RWPE2 (cell line): ENCODE measurements at regions not wholly inside any gene's neighbourhood (a gene's known extent, or its start where the extent isn't known, plus 50 kb on each side); places are given as distances from the start of the nearest gene placed in this dataset.

Source experiments
- ATAC-seq: fragments of 200-7000 bp; cut with Tn5 transposase; 3 replicates; pipeline ENCODE4 v1.9.1; 2021; ENCODE audit warnings: low read depth
- DNase-seq: peaks from one replicate; pipeline ENCODE4 v3.0.0-alpha.2; 2020; ENCODE audit warnings: low spot score
- H3K27ac ChIP-seq: fragments of 450-650 bp; 2 replicates; pipeline ENCODE4 v1.5.1; 2017; ENCODE audit warnings: mild to moderate bottlenecking; ENCODE audit not compliant: poor library complexity, severe bottlenecking
- H3K27me3 ChIP-seq: fragments of 250-450 bp; sonication (Bioruptor Pico); 2 replicates; pipeline ENCODE4 v1.5.1; 2021; ENCODE audit warnings: mild to moderate bottlenecking, moderate library complexity; ENCODE audit not compliant: insufficient read depth, poor library complexity, severe bottlenecking
- H3K36me3 ChIP-seq: fragments of 250-450 bp; sonication (Bioruptor Pico); 2 replicates; pipeline ENCODE4 v1.5.1; 2020; ENCODE audit warnings: low read depth, mild to moderate bottlenecking, moderate library complexity
- H3K4me1 ChIP-seq: fragments of 250-450 bp; sonication (Bioruptor Pico); 2 replicates; pipeline ENCODE4 v1.5.1; 2021; ENCODE audit warnings: mild to moderate bottlenecking, moderate library complexity; ENCODE audit not compliant: insufficient read depth, poor library complexity, severe bottlenecking
- H3K4me3 ChIP-seq: fragments of 250-450 bp; sonication (Bioruptor Pico); 2 replicates; pipeline ENCODE4 v1.5.1; 2021; ENCODE audit warnings: mild to moderate bottlenecking, moderate library complexity; ENCODE audit not compliant: severe bottlenecking
- H3K9me3 ChIP-seq: fragments of 250-450 bp; sonication (Bioruptor Pico); 2 replicates; pipeline ENCODE4 v1.5.1; 2021; ENCODE audit warnings: mild to moderate bottlenecking, moderate library complexity; ENCODE audit not compliant: severe bottlenecking
- TF ChIP-seq, protein P1 (sequence below): fragments of 450-650 bp; IDR thresholded peaks from one replicate; pipeline ENCODE4 v1.5.1; 2017; ENCODE audit warnings: mild to moderate bottlenecking, moderate library complexity; ENCODE audit not compliant: poor library complexity, severe bottlenecking

- no peak overlapping the region for H3K27ac ChIP-seq
- H3K4me3 ChIP-seq: no peak overlapping the region
- no peaks in the 10 kb centered on the region for H3K27me3 ChIP-seq
- TF ChIP-seq, protein P1, sequence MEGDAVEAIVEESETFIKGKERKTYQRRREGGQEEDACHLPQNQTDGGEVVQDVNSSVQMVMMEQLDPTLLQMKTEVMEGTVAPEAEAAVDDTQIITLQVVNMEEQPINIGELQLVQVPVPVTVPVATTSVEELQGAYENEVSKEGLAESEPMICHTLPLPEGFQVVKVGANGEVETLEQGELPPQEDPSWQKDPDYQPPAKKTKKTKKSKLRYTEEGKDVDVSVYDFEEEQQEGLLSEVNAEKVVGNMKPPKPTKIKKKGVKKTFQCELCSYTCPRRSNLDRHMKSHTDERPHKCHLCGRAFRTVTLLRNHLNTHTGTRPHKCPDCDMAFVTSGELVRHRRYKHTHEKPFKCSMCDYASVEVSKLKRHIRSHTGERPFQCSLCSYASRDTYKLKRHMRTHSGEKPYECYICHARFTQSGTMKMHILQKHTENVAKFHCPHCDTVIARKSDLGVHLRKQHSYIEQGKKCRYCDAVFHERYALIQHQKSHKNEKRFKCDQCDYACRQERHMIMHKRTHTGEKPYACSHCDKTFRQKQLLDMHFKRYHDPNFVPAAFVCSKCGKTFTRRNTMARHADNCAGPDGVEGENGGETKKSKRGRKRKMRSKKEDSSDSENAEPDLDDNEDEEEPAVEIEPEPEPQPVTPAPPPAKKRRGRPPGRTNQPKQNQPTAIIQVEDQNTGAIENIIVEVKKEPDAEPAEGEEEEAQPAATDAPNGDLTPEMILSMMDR: no peak
- H3K4me1 ChIP-seq: no peaks in the 10 kb centered on the region
- no peaks in the 10 kb centered on the region for H3K9me3 ChIP-seq
- DNase-seq (no peak), ATAC-seq (no peak)
- H3K36me3 ChIP-seq: no peaks in the 10 kb centered on the region
Measured at GRCh38 chr1:106249810-106250209, 806.7 kb upstream of the PRMT6 start.

DNA sequence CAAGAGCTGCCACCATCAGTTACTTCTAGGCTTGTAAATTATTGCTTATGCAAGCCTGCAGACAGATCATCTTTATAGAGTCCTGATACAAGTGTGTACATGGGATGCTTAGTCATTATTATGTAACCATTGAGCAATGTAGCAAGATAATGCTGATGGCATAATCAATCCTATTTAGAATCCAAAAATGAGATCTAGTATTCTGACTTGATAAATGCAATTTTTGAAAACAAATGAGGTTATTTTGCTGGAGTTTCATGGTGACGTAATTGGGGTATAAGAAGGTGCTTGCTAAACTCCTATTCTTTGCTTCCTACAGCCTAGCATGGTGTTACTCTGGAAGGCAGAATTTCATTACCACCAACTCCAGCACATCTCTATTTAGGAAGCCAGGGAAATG is 801.7 kb upstream of the PRMT6 start:
- no peaks in the 10 kb centered on the region for H3K4me1 ChIP-seq
- no peak for DNase-seq
- H3K4me3 ChIP-seq: no peak overlapping the region
- ATAC-seq: peak; percentile 55; the same call in 2 of the 3 replicates
- no peak overlapping the region for H3K27ac ChIP-seq
- no peaks in the 10 kb centered on the region for H3K9me3 ChIP-seq
- TF ChIP-seq, protein P1: no peak
- no peaks in the 10 kb centered on the region for H3K36me3 ChIP-seq
- H3K27me3 ChIP-seq: no peaks in the 10 kb centered on the region

DNA sequence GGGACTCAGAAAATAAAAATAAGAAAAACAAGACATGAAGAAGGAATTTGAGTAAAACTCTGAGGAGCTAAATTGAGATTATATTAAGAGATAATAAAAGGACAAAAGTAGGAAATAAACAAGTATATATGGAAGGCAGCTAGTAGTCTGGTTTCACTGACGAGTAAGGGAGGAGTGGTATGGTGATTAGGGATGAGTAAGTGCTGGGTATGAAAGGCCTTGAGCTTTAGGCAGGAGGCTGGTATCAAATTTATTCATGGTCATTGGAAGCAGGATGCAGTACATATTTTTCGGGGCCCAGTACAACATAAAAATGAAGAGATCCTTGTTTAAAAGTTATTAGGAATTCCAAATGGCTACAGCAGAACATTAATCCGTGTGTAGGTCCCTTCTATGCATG is 789.7 kb upstream of the PRMT6 start:
- TF ChIP-seq, protein P1: no peak
- no peak overlapping the region for H3K27ac ChIP-seq
- no peaks in the 10 kb centered on the region for H3K36me3 ChIP-seq
- H3K9me3 ChIP-seq: no peaks in the 10 kb centered on the region
- no peaks in the 10 kb centered on the region for H3K4me1 ChIP-seq
- DNase-seq (no peak), ATAC-seq (no peak)
- no peaks in the 10 kb centered on the region for H3K27me3 ChIP-seq
- no peak overlapping the region for H3K4me3 ChIP-seq

- no peaks in the 10 kb centered on the region for H3K9me3 ChIP-seq
- no peaks in the 10 kb centered on the region for H3K36me3 ChIP-seq
- H3K27ac ChIP-seq: no peak overlapping the region
- TF ChIP-seq, protein P1: peak; percentile 41
- no peak overlapping the region for H3K4me3 ChIP-seq
- ATAC-seq (peak; percentile 68; the same call in 2 of the 3 replicates), DNase-seq (no peak)
- no peaks in the 10 kb centered on the region for H3K4me1 ChIP-seq
- no peaks in the 10 kb centered on the region for H3K27me3 ChIP-seq
Measured at GRCh38 chr1:106268070-106268469, 788.4 kb upstream of the PRMT6 start.

DNA sequence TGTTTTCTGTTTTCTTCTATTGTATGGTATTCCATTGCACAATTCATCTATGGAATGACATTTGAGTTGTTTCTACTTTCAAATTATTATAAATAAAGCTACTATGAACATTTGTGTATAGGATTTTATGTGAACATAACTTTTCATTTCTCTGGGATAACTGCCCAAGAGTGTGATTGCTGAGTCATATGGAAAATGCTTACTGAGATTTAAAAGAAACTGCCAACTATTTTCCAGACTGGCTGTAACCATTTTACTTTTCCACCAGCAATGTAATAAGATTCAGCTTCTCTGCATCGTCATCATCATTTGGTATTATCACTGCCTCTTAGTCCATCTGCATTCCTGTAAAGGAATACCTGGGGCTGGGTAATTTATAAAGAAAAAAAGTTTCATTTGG is 779.6 kb upstream of the PRMT6 start:
- no peaks in the 10 kb centered on the region for H3K27me3 ChIP-seq
- DNase-seq: no peak
- H3K9me3 ChIP-seq: no peaks in the 10 kb centered on the region
- no peaks in the 10 kb centered on the region for H3K4me1 ChIP-seq
- ATAC-seq: no peak
- no peak overlapping the region for H3K27ac ChIP-seq
- no peaks in the 10 kb centered on the region for H3K36me3 ChIP-seq
- no peak overlapping the region for H3K4me3 ChIP-seq
- TF ChIP-seq, protein P1: no peak
